ENCODE measurements at regions not wholly inside any gene's neighbourhood (a gene's known extent, or its start where the extent isn't known, plus 50 kb on each side); places are given as distances from the start of the nearest gene placed in this dataset.
"Not testable (repeated sequence)": the region's sequence is repeated elsewhere in the genome, so short reads cannot be mapped to it uniquely, and the experiment has no call there.

DNA sequence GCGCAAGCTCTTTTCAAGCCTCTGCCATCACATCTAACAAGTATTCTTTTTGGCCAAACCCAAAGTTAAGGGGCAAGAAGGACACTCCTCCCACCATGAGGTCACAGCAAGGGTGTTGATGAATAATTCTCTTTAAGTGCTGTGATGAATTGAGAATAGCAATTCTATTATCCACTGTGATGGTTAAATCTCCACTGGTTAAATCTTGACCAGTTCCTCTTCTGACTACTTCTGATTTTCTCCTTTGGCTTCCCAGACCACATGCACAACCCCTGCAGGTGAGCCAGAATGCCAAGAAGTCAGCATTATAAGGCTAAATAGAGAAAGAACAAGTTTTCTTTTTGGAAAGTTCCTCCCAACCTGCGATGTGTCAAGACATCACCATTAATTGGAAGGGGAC, 90.6 kb upstream of the BCL2L14 start:
- DNase-seq, result no peak

- DNase-seq, result peak; percentile 82
Measured at GRCh38 chr12:11981121-11981733, 89.5 kb upstream of the BCL2L14 start.

- DNase-seq, result no peak
Measured at GRCh38 chr12:11984417-11984816, 86.3 kb upstream of the BCL2L14 start.

DNA sequence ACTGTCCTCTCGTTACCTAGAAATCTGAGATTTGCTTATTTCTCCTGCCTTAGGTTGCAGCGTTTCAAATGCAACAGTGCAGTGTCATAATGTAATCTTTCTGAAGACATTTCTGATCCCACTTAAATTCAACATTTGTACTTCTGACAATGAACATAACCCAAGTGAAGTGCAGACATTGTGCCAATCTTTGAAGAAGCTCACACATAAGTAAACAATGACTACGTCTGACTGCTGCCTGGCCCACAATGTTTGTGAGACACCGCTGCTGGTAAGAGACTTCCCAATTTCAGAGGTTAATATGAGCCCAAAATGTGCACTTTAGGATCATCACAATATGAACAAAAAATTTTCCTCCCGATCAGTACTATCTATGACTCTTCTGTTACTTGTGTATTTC, 84.6 kb upstream of the BCL2L14 start:
- no peak for DNase-seq

DNA sequence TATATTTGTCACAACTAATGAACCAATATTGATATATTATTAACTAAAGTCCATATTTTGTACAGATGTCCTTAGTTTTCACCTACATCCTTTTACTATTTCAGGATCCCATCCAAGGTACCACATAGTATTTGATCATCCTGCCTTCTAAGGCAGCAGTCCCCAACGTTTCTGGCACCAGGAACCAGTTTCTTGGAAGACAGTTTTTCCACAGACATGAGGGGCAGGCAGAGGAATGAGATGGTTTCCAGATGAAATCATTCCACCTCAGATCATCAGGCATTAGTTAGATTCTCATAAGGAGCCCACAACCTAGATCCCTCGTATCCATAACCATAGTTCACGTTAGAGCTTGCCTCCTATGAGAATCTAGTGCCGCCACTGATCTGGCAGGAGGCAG, 82.8 kb upstream of the BCL2L14 start:
- no peak for DNase-seq

DNA sequence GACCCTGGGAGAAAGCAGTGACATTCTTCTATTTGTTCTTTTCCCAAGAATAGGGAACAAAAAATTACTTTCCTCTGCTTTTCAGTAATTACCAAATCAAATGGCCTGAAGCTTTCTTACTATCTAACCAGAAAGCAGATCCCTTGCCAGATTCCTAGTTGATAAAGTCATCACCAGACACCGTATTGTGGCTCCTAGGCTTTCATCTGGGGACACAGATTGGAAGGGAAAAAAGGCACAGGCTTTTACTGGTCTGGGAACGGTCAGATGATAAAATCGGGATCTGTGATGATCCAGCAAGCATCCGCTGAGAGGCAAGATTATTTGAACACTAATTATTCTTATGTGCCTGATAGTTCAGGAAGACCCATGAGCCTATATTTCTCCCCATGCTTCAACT, 79.1 kb upstream of the BCL2L14 start:
- DNase-seq, result no peak

DNA sequence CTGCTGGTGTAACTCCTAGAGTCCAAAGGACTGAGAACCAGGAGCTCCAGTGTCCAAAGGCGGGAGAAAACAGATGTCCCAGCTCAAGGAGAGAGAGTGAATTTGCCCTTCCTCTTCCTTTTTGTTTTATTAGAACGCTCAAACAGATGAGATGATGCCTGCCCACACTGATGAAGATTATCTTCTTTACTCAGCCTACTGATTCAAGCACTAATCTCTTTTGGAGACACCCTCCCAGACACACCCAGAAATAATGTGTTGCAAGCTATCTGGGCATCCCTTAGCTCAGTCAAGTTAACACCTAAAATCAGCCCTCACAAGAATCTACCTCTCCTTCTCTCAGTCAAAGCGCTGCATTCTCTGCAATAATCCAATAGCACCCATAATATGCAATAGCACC, 78.2 kb upstream of the BCL2L14 start:
- DNase-seq, result no peak

DNA sequence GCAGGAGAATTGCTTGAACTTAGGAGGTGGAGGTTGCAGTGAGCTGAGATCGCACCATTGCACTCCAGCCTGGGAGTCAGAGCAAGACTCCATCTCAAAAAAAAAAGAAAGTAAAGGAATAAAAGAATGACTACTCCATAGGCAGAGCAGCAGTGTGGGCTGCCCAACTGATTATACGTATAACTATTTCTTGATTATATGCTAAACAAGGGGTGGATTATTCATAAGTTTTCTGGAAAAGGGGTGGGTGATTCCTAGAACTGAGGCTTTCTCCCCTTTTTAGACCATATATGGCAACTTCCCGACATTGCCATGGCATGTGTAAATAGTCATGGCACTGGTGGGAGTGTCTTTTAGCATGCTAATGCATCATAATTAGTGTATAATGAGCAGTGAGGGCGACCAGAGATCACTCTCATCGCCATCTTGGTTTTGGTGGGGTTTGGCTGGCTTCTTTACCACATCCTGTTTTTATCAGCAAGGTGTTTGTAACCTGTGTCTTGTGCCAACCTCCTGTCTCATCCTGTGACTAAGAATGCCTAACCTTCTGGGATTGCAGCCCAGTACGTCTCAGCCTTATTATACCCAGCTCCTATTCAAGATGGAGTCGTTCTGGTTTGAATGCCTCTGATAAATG, 72.3 kb upstream of the BCL2L14 start:
- DNase-seq, result not testable (repeated sequence)

DNA sequence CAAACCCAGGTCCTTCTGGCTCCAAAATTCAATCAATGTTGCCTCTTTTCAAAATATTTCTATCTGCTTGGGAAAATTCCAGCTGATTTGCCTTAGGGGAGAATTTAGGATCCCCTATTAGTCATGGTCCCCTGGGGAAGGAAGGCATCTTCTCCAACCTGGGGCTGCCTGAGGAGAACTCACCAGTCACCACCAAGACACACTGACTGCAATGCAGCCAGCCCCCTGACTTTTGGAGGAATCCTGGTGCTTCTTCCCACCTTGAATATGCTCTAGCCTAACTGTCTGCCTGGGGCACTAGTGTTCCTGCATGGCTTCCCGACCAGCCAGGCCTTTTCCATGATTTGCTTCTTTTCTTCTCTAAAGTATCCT, 71.8 kb upstream of the BCL2L14 start:
- DNase-seq, result no peak

DNA sequence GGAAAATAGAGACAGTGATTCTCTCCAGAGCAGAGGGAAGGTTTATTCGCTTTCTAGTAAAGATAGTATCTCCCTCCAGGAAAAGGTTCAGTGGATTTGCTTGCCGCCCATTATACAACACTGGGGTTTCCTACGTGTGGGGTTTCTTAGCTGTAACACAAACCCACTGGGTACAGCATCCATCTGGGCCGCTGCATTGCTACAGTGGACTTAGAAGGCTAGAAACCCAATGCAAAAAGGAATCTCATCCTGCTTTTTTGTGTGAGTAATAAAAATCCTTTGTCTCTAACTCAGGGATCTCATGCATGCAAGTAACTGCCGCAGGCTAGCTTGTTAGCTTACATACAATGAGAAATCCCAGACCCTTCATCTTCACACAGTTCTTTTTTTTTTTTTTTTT, 67.1 kb upstream of the BCL2L14 start:
- no peak for DNase-seq

- DNase-seq, result no peak
Measured at GRCh38 chr12:12004524-12004923, 66.2 kb upstream of the BCL2L14 start.

DNA sequence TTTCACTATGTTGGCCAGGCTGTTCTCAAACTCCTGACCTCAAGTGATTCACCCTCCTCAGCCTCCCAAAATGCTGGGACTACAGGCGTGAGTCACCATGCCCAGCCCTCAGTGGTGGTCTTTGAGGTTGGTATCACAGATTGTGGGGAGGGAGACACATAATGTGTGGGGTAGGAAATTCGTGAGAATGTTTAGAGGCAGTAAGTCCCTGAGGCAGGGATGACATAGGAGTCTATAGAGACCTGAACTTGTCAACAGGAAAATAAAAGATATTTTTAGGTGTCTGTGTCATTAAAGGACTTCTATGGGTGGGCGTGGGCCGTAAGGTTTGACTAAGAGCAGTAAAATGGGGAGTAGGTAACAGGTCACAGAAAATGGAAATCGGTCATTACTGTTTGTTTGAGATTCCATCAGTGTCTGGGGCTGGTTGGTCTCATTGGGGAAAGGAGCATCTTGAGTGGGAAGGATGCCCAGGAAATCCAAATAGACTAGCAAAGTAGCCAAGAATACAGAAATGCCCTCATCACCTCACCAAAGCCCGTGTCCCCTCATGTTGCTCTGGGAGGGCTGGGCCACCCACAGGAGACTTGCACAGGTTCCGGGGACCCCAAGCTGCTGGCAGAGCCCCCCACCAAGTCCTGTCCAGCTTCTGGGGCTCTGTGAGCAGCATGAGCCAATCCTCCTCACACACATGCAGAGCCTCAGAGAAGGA, 63.6 kb upstream of the BCL2L14 start:
- DNase-seq, result peak; percentile 83

GRCh38 chr12:12007713-12008231, 63.0 kb upstream of the BCL2L14 start:
- DNase-seq, result peak; percentile 66

GRCh38 chr12:12008232-12008850, 62.4 kb upstream of the BCL2L14 start:
- peak; percentile 66 for DNase-seq

DNA sequence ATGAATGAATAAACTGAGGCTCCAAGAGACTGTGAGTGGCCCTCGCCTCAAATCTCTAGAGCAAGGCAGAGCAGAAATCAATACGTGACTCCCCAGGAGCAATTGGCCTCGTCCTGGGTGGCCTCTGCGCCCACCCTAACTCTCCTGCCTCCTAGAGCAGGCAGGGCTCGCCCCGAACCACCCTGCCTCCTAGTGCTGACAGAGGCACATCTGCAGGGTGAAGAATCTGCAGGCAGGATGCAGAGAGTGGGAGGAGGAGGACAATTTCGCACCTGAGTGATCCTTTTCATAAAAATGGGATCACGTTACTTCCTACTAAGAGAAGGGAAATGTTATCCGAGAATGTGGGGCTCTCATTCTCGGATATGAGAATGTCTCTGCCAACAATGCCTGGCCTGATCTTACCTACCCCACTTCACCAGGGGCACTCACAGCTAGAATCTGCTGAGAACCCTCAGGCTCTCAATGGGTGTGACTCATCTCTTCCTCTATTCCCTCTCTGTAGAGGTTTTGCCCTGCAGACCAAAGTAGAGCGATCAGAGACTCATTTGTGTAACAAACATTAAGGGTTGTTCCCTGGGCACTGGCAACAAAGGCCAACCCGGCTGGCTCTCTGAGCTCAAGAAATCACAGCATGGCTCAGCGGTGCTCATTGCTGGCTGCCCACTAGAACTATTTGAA, 61.7 kb upstream of the BCL2L14 start:
- DNase-seq, result peak; percentile 81

GRCh38 chr12:12009749-12010276, 60.9 kb upstream of the BCL2L14 start:
- peak; percentile 75 for DNase-seq

- DNase-seq, result peak; percentile 88
Measured at GRCh38 chr12:12010277-12011039, 60.3 kb upstream of the BCL2L14 start.

DNA sequence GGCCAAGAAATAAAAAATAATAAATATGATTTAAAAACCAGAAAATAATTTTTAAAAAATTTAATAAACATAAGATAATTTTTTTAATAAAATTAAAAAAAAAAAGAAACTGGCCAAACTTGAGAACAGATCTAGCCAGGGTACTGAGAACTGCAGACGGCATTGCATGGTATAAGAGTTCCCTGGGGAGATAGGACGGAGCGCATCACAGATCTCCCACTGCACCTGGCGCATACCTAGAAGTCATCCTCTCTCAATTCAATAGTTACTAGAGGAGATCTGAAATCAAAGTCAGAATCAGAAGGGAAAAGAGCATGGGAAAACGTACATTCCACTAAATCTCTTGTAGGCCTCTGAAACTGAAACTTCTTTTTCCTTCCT, 58.9 kb upstream of the BCL2L14 start:
- peak; percentile 37 for DNase-seq

DNA sequence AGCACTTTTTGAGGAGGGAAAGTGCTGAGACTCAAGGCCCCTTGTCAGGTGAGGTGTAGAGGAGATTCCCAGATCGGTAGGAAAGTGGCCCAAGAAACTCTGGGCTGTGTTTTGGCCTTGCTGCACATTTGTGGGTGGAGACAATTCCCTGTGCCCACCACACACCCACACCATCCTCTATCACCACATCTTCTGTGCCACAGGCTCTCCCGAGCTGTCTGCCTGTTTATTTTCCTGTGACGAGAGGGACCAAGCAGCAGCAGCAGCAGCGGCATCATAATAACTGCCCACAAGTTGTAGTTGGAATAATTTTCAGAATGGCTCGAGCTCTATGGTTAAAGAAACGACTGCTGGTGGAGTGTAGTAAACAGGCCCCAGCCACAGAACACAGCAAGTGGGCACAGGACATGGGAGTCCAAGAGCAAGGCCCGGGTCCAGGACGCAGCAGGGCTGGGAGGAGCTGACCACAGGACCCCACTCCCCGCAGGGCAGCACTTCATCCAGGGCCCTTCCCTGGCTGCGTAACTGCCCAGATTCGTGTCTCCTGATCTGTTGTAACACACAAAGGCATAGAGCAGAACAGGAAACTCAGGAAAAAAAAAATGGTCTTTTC, 55.6 kb upstream of the BCL2L14 start:
- peak; percentile 57 for DNase-seq

GRCh38 chr12:12016284-12017100, 54.2 kb upstream of the BCL2L14 start:
- peak; percentile 75 for DNase-seq

DNA sequence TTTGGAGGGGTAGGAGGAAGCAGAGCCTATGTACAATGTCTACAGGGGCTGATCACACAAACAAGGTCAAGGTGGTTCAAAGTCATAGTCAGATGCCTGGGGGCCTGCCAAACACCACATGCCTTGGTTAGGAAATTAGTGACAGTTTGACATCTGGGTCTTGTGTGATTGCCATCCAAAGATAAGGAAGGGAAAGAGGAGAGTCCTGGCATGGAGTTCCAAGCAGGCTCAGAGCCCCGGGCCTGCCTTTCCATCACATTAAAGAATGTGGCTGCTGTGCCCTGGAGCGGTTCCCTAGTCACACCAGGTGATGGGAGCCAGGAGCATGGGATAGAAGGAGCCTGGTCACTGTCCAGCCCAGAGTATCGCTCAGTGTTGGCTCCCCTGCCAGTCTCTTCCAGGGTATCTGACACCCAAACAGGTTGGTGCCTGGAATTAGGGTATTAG, 53.6 kb upstream of the BCL2L14 start:
- peak; percentile 67 for DNase-seq
